GM23338 (cell line): ENCODE measurements at regions not wholly inside any gene's neighbourhood (a gene's known extent, or its start where the extent isn't known, plus 50 kb on each side); places are given as distances from the start of the nearest gene placed in this dataset.

Experiments used
- ATAC-seq: fragments of 200-7000 bp; cut with Tn5 transposase; 3 replicates; pipeline ENCODE4 v1.9.1; 2020
- DNase-seq: peaks from one replicate; pipeline ENCODE4 v3.0.0-alpha.2; 2015; ENCODE audit warnings: low spot score
- H2AFZ ChIP-seq: fragments of 200-600 bp; sonication (generic); 2 replicates; pipeline ENCODE4 v1.8.0; 2016; ENCODE audit warnings: antibody characterized with exemption, mild to moderate bottlenecking, moderate library complexity
- H3F3A ChIP-seq: fragments of 200-600 bp; sonication (generic); replicated peaks from 2 replicates; pipeline ENCODE4 v1.8.0; 2017; ENCODE audit warnings: antibody characterized with exemption, mixed run types, low read depth
- H3K27ac ChIP-seq: fragments of 200-600 bp; sonication (generic); 2 replicates; pipeline ENCODE4 v1.6.1; 2016; ENCODE audit warnings: low read depth
- H3K27me3 ChIP-seq: fragments of 200-600 bp; sonication (generic); 2 replicates; pipeline ENCODE4 v1.8.0; 2016; ENCODE audit warnings: mild to moderate bottlenecking, mixed run types, moderate library complexity; ENCODE audit not compliant: insufficient read depth
- H3K36me3 ChIP-seq: fragments of 200-600 bp; sonication (generic); 2 replicates; pipeline ENCODE4 v1.8.0; 2016; ENCODE audit warnings: mild to moderate bottlenecking; ENCODE audit not compliant: insufficient read depth
- H3K4me1 ChIP-seq: fragments of 200-600 bp; sonication (generic); 2 replicates; pipeline ENCODE4 v1.8.0; 2016; ENCODE audit warnings: mild to moderate bottlenecking, moderate library complexity; ENCODE audit not compliant: insufficient read depth
- H3K4me2 ChIP-seq: fragments of 200-600 bp; sonication (generic); 2 replicates; pipeline ENCODE4 v1.7.1; 2017; ENCODE audit warnings: mixed run types
- H3K4me3 ChIP-seq: fragments of 200-600 bp; sonication (generic); 2 replicates; pipeline ENCODE4 v1.6.1; 2016; ENCODE audit warnings: mixed run types
- H3K79me2 ChIP-seq: fragments of 200-600 bp; sonication (generic); replicated peaks from 2 replicates; pipeline ENCODE4 v1.8.0; 2017; ENCODE audit warnings: mild to moderate bottlenecking; ENCODE audit not compliant: insufficient read depth
- H3K9me2 ChIP-seq: fragments of 200-600 bp; sonication (generic); 2 replicates; pipeline ENCODE4 v1.8.0; 2017; ENCODE audit not compliant: insufficient read depth
- H4K20me1 ChIP-seq: fragments of 200-600 bp; sonication (generic); replicated peaks from 2 replicates; pipeline ENCODE4 v1.8.0; 2017; ENCODE audit warnings: mild to moderate bottlenecking; ENCODE audit not compliant: insufficient read depth
- H3K27ac Mint-ChIP-seq: 2 replicates; pipeline ENCODE4 v1.8.0; 2020; ENCODE audit warnings: inconsistent platforms, mild to moderate bottlenecking, moderate library complexity, mixed read lengths
- H3K27me3 Mint-ChIP-seq: 3 replicates; pipeline ENCODE4 v1.8.0; 2022; ENCODE audit warnings: low read depth, mild to moderate bottlenecking, moderate library complexity, mixed read lengths, inconsistent platforms; ENCODE audit not compliant: insufficient read depth, poor library complexity
- H3K36me3 Mint-ChIP-seq: 3 replicates; pipeline ENCODE4 v1.8.0; 2021; ENCODE audit warnings: low read depth, mild to moderate bottlenecking, inconsistent platforms, moderate library complexity, mixed read lengths
- H3K4me1 Mint-ChIP-seq: 3 replicates; pipeline ENCODE4 v1.8.0; 2020; ENCODE audit warnings: mild to moderate bottlenecking, inconsistent platforms, mixed read lengths
- H3K4me3 Mint-ChIP-seq: 3 replicates; pipeline ENCODE4 v1.8.0; 2021; ENCODE audit warnings: moderate library complexity, mild to moderate bottlenecking, inconsistent platforms, mixed read lengths
- H3K9me3 Mint-ChIP-seq: 3 replicates; pipeline ENCODE4 v1.8.0; 2020; ENCODE audit warnings: moderate library complexity, mild to moderate bottlenecking, inconsistent platforms, mixed read lengths
- CREB1 ChIP-seq: fragments of 250-450 bp; sonication (Bioruptor Pico); IDR thresholded peaks from 2 replicates; pipeline ENCODE4 v1.5.0; 2020; ENCODE audit warnings: low read depth, mild to moderate bottlenecking, moderate library complexity
- EZH2 ChIP-seq: fragments of 200-600 bp; sonication (generic); IDR thresholded peaks from one replicate; pipeline ENCODE4 v1.8.0; 2017; ENCODE audit warnings: antibody characterized with exemption, mild to moderate bottlenecking, low read depth; ENCODE audit not compliant: unreplicated experiment
- EZH2phosphoT487 ChIP-seq: fragments of 200-600 bp; sonication (generic); IDR thresholded peaks from one replicate; pipeline ENCODE4 v1.8.1; 2018; ENCODE audit warnings: antibody characterized with exemption; ENCODE audit not compliant: unreplicated experiment
- NANOG ChIP-seq: IDR thresholded peaks from 2 replicates; pipeline ENCODE4 v1.6.1; 2016; ENCODE audit warnings: antibody characterized with exemption, borderline replicate concordance
- POLR2AphosphoS5 ChIP-seq: IDR thresholded peaks from 2 replicates; pipeline ENCODE4 v1.6.1; 2016; ENCODE audit warnings: antibody characterized with exemption, low read depth
- ZNF114 ChIP-seq: fragments of 250-450 bp; sonication (Bioruptor Pico); IDR thresholded peaks from 2 replicates; pipeline ENCODE4 v1.5.0; 2020; ENCODE audit warnings: mild to moderate bottlenecking, moderate library complexity
- ZNF331 ChIP-seq: fragments of 250-450 bp; sonication (Bioruptor Pico); IDR thresholded peaks from 2 replicates; pipeline ENCODE4 v1.5.0; 2020; ENCODE audit warnings: low read depth, mild to moderate bottlenecking, moderate library complexity
- TF ChIP-seq, protein P1 (sequence below): fragments of 250-450 bp; sonication (Bioruptor Pico); IDR thresholded peaks from 2 replicates; pipeline ENCODE4 v1.5.0; 2020; ENCODE audit warnings: mild to moderate bottlenecking, moderate library complexity
- TF ChIP-seq, protein P2 (sequence below): IDR thresholded peaks from one replicate; pipeline ENCODE4 v1.6.1; 2018; ENCODE audit warnings: antibody characterized with exemption; ENCODE audit not compliant: unreplicated experiment
- TF ChIP-seq, protein P3 (sequence below): IDR thresholded peaks from 2 replicates; pipeline ENCODE4 v1.6.1; 2016; ENCODE audit warnings: antibody characterized with exemption
- TF ChIP-seq, protein P4 (sequence below), 2 experiments: fragments of 200-600 bp in 1 of 2; sonication (generic) in 1 of 2; conservative IDR thresholded peaks; 2 replicates each; pipeline versions ENCODE4 v1.5.1 to v1.6.1; 2016 to 2017; ENCODE audit warnings: antibody characterized with exemption in 2 of 2, low read depth in 2 of 2, mild to moderate bottlenecking in 2 of 2, moderate library complexity in 1 of 2

DNA sequence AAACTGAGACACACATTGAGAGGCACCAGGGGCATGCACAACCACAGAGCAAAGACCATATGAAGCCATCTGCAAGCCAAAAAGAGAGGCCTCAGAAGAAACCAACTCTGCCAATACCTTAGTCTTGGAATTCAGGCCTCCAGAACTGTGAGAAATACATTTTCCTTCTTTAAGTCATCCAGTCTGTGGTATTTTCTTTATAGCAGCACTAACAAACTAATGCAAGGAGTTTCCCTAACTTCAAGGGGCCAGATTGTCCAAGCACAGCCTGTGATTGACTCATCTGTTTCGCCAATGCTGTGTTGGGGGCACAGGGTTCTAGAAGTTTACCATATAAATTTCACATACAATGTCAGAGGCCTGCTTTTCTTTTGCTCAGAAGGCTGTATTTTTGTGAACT lies 364.6 kb downstream of the GJA1 start:
- Histone ChIP-seq H3K4me3 (no peak overlapping the region), H3F3A (no peaks in the 10 kb centered on the region), H2AFZ (no peak overlapping the region), H3K4me1 (no peaks in the 10 kb centered on the region), H3K27me3 (no peaks in the 10 kb centered on the region), H3K4me2 (no peak overlapping the region), H4K20me1 (no peaks in the 10 kb centered on the region), H3K79me2 (no peaks in the 10 kb centered on the region), H3K27ac (no peak overlapping the region), H3K36me3 (no peaks in the 10 kb centered on the region), H3K9me2 (0 out of 2 replicates have a peak, but pooled peaks cover 4% of the 10 kb centered on the region)
- Mint-ChIP-seq H3K4me1 (no peaks in the 10 kb centered on the region), H3K27ac (no peak overlapping the region), H3K27me3 (no peaks in the 10 kb centered on the region), H3K9me3 (peaks cover 54% of the 10 kb centered on the region), H3K4me3 (no peak overlapping the region), H3K36me3 (peaks cover 40% of the 10 kb centered on the region)
- ATAC-seq, result no peak
- no peak for DNase-seq
- TF ChIP-seq EZH2phosphoT487 (no peak), POLR2AphosphoS5 (no peak), EZH2 (no peak), NANOG (no peak), ZNF114 (CRISPR knock-in tag) (no peak), ZNF331 (CRISPR knock-in tag) (no peak), CREB1 (CRISPR knock-in tag) (no peak)
- TF ChIP-seq, protein P1, sequence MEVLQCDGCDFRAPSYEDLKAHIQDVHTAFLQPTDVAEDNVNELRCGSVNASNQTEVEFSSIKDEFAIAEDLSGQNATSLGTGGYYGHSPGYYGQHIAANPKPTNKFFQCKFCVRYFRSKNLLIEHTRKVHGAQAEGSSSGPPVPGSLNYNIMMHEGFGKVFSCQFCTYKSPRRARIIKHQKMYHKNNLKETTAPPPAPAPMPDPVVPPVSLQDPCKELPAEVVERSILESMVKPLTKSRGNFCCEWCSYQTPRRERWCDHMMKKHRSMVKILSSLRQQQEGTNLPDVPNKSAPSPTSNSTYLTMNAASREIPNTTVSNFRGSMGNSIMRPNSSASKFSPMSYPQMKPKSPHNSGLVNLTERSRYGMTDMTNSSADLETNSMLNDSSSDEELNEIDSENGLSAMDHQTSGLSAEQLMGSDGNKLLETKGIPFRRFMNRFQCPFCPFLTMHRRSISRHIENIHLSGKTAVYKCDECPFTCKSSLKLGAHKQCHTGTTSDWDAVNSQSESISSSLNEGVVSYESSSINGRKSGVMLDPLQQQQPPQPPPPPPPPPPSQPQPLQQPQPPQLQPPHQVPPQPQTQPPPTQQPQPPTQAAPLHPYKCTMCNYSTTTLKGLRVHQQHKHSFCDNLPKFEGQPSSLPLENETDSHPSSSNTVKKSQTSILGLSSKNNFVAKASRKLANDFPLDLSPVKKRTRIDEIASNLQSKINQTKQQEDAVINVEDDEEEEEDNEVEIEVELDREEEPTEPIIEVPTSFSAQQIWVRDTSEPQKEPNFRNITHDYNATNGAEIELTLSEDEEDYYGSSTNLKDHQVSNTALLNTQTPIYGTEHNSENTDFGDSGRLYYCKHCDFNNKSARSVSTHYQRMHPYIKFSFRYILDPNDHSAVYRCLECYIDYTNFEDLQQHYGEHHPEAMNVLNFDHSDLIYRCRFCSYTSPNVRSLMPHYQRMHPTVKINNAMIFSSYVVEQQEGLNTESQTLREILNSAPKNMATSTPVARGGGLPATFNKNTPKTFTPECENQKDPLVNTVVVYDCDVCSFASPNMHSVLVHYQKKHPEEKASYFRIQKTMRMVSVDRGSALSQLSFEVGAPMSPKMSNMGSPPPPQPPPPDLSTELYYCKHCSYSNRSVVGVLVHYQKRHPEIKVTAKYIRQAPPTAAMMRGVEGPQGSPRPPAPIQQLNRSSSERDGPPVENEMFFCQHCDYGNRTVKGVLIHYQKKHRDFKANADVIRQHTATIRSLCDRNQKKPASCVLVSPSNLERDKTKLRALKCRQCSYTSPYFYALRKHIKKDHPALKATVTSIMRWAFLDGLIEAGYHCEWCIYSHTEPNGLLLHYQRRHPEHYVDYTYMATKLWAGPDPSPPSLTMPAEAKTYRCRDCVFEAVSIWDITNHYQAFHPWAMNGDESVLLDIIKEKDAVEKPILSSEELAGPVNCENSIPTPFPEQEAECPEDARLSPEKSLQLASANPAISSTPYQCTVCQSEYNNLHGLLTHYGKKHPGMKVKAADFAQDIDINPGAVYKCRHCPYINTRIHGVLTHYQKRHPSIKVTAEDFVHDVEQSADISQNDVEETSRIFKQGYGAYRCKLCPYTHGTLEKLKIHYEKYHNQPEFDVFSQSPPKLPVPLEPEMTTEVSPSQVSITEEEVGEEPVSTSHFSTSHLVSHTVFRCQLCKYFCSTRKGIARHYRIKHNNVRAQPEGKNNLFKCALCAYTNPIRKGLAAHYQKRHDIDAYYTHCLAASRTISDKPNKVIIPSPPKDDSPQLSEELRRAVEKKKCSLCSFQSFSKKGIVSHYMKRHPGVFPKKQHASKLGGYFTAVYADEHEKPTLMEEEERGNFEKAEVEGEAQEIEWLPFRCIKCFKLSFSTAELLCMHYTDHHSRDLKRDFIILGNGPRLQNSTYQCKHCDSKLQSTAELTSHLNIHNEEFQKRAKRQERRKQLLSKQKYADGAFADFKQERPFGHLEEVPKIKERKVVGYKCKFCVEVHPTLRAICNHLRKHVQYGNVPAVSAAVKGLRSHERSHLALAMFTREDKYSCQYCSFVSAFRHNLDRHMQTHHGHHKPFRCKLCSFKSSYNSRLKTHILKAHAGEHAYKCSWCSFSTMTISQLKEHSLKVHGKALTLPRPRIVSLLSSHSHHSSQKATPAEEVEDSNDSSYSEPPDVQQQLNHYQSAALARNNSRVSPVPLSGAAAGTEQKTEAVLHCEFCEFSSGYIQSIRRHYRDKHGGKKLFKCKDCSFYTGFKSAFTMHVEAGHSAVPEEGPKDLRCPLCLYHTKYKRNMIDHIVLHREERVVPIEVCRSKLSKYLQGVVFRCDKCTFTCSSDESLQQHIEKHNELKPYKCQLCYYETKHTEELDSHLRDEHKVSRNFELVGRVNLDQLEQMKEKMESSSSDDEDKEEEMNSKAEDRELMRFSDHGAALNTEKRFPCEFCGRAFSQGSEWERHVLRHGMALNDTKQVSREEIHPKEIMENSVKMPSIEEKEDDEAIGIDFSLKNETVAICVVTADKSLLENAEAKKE (CRISPR knock-in tag), result no peak
- TF ChIP-seq, protein P2, sequence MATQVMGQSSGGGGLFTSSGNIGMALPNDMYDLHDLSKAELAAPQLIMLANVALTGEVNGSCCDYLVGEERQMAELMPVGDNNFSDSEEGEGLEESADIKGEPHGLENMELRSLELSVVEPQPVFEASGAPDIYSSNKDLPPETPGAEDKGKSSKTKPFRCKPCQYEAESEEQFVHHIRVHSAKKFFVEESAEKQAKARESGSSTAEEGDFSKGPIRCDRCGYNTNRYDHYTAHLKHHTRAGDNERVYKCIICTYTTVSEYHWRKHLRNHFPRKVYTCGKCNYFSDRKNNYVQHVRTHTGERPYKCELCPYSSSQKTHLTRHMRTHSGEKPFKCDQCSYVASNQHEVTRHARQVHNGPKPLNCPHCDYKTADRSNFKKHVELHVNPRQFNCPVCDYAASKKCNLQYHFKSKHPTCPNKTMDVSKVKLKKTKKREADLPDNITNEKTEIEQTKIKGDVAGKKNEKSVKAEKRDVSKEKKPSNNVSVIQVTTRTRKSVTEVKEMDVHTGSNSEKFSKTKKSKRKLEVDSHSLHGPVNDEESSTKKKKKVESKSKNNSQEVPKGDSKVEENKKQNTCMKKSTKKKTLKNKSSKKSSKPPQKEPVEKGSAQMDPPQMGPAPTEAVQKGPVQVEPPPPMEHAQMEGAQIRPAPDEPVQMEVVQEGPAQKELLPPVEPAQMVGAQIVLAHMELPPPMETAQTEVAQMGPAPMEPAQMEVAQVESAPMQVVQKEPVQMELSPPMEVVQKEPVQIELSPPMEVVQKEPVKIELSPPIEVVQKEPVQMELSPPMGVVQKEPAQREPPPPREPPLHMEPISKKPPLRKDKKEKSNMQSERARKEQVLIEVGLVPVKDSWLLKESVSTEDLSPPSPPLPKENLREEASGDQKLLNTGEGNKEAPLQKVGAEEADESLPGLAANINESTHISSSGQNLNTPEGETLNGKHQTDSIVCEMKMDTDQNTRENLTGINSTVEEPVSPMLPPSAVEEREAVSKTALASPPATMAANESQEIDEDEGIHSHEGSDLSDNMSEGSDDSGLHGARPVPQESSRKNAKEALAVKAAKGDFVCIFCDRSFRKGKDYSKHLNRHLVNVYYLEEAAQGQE, result no peak
- TF ChIP-seq, protein P3, sequence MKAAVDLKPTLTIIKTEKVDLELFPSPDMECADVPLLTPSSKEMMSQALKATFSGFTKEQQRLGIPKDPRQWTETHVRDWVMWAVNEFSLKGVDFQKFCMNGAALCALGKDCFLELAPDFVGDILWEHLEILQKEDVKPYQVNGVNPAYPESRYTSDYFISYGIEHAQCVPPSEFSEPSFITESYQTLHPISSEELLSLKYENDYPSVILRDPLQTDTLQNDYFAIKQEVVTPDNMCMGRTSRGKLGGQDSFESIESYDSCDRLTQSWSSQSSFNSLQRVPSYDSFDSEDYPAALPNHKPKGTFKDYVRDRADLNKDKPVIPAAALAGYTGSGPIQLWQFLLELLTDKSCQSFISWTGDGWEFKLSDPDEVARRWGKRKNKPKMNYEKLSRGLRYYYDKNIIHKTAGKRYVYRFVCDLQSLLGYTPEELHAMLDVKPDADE, result no peak
- TF ChIP-seq, protein P4, sequence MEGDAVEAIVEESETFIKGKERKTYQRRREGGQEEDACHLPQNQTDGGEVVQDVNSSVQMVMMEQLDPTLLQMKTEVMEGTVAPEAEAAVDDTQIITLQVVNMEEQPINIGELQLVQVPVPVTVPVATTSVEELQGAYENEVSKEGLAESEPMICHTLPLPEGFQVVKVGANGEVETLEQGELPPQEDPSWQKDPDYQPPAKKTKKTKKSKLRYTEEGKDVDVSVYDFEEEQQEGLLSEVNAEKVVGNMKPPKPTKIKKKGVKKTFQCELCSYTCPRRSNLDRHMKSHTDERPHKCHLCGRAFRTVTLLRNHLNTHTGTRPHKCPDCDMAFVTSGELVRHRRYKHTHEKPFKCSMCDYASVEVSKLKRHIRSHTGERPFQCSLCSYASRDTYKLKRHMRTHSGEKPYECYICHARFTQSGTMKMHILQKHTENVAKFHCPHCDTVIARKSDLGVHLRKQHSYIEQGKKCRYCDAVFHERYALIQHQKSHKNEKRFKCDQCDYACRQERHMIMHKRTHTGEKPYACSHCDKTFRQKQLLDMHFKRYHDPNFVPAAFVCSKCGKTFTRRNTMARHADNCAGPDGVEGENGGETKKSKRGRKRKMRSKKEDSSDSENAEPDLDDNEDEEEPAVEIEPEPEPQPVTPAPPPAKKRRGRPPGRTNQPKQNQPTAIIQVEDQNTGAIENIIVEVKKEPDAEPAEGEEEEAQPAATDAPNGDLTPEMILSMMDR (conservative IDR thresholded peaks at IDR 0.05; ENCODE audit: low read depth in 2 of 2), result no peak
